GM12878 (cell line): ENCODE measurements at regions not wholly inside any gene's neighbourhood (a gene's known extent, or its start where the extent isn't known, plus 50 kb on each side); places are given as distances from the start of the nearest gene placed in this dataset.

Experiments
- FOXM1 ChIP-seq: IDR thresholded peaks from 2 replicates; pipeline ENCODE4 v1.6.1; 2012; ENCODE audit warnings: low read depth, mild to moderate bottlenecking, inconsistent platforms, low read length, moderate library complexity
- MAX ChIP-seq: IDR thresholded peaks from 2 replicates; pipeline ENCODE4 v1.6.1; 2012; ENCODE audit warnings: low read depth, low read length, improper control_type of control experiment
- NRF1 ChIP-seq: conservative IDR thresholded peaks from 2 replicates; pipeline ENCODE4 v1.6.1; 2011; ENCODE audit warnings: mild to moderate bottlenecking, low read depth, low read length, improper control_type of control experiment
- POLR2A ChIP-seq: IDR thresholded peaks from 2 replicates; pipeline ENCODE4 v1.6.1; 2011; ENCODE audit warnings: low read depth, mild to moderate bottlenecking, low read length
- RCOR1 ChIP-seq: conservative IDR thresholded peaks from 2 replicates; pipeline ENCODE4 v1.6.1; 2012; ENCODE audit warnings: low read depth, low read length, improper control_type of control experiment
- TF ChIP-seq, protein P1 (sequence below), 3 experiments: IDR thresholded peaks in 2 of 3; conservative IDR thresholded peaks in 1 of 3; 2 replicates each; pipeline ENCODE4 v1.5.1; 2011; ENCODE audit warnings: low read depth in 3 of 3, low read length in 3 of 3, mild to moderate bottlenecking in 3 of 3, control low read depth in 2 of 3, moderate library complexity in 2 of 3, inconsistent platforms in 1 of 3, mixed read lengths in 1 of 3; ENCODE audit not compliant: control insufficient read depth in 2 of 3, insufficient read depth in 1 of 3; ENCODE audit errors: extremely low read depth in 1 of 3
- TF ChIP-seq, protein P2 (sequence below): fragments of 450-650 bp; IDR thresholded peaks from 2 replicates; pipeline ENCODE4 v1.6.1; 2016; ENCODE audit warnings: mild to moderate bottlenecking

DNA sequence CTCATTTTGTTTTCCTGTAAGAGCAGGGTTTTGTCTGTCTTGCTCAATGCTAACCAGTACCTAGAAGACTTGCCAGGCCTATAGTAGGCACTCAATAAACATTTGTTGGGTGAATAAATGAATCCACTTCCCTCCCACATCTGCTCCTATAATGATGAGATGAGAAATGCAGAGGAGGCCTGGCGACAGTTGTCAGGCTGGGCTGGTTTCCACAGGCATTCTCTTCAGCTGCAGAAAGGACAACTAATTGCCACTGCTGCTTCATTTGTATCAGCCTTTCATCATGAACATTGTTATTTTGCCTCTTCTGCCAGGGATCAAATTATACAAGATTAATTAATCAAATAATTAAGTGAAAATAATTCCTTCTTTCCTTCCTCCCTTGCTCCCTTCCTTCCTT is 82.0 kb upstream of the PTHLH start:
- TF ChIP-seq, protein P1, sequence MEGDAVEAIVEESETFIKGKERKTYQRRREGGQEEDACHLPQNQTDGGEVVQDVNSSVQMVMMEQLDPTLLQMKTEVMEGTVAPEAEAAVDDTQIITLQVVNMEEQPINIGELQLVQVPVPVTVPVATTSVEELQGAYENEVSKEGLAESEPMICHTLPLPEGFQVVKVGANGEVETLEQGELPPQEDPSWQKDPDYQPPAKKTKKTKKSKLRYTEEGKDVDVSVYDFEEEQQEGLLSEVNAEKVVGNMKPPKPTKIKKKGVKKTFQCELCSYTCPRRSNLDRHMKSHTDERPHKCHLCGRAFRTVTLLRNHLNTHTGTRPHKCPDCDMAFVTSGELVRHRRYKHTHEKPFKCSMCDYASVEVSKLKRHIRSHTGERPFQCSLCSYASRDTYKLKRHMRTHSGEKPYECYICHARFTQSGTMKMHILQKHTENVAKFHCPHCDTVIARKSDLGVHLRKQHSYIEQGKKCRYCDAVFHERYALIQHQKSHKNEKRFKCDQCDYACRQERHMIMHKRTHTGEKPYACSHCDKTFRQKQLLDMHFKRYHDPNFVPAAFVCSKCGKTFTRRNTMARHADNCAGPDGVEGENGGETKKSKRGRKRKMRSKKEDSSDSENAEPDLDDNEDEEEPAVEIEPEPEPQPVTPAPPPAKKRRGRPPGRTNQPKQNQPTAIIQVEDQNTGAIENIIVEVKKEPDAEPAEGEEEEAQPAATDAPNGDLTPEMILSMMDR (IDR thresholded peaks at IDR 0.05 in 2 of 3, conservative IDR thresholded peaks at IDR 0.05 in 1 of 3; ENCODE audit: control insufficient read depth in 2 of 3, extremely low read depth in 1 of 3, insufficient read depth in 1 of 3, low read depth in 3 of 3, low read length in 3 of 3), result no peak
- TF ChIP-seq NRF1 (no peak), POLR2A (no peak), FOXM1 (no peak), MAX (no peak), RCOR1 (no peak)
- TF ChIP-seq, protein P2, sequence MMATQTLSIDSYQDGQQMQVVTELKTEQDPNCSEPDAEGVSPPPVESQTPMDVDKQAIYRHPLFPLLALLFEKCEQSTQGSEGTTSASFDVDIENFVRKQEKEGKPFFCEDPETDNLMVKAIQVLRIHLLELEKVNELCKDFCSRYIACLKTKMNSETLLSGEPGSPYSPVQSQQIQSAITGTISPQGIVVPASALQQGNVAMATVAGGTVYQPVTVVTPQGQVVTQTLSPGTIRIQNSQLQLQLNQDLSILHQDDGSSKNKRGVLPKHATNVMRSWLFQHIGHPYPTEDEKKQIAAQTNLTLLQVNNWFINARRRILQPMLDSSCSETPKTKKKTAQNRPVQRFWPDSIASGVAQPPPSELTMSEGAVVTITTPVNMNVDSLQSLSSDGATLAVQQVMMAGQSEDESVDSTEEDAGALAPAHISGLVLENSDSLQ, result no peak
